GM18502 (cell line): ENCODE measurements at regions not wholly inside any gene's neighbourhood (a gene's known extent, or its start where the extent isn't known, plus 50 kb on each side); places are given as distances from the start of the nearest gene placed in this dataset.

ENCODE experiments used
- ATAC-seq: cut with Tn5 transposase; IDR thresholded peaks from one replicate; pipeline ENCODE4 v1.9.1; 2021; ENCODE audit warnings: mild to moderate bottlenecking; ENCODE audit not compliant: unreplicated experiment, poor library complexity

GRCh38 chr9:31412081-31412480 lies 972.4 kb upstream of the ACO1 start:
- no peak for ATAC-seq

- ATAC-seq: no peak
These were observed 969.3 kb upstream of the ACO1 start for GRCh38 chr9:31415164-31415563.

- ATAC-seq: no peak
These were observed 966.0 kb upstream of the ACO1 start for GRCh38 chr9:31418419-31418818.

- ATAC-seq: peak; percentile 82
These were observed 940.6 kb upstream of the ACO1 start for GRCh38 chr9:31443630-31444457.

- no peak for ATAC-seq
These were observed 939.1 kb upstream of the ACO1 start for GRCh38 chr9:31445357-31445756.

- peak; percentile 74 for ATAC-seq
These were observed 938.5 kb upstream of the ACO1 start for GRCh38 chr9:31445960-31446359.

GRCh38 chr9:31467075-31467474 lies 917.4 kb upstream of the ACO1 start:
- no peak for ATAC-seq

GRCh38 chr9:31470051-31470450 lies 914.4 kb upstream of the ACO1 start:
- no peak for ATAC-seq

GRCh38 chr9:31471010-31471409 lies 913.4 kb upstream of the ACO1 start:
- no peak for ATAC-seq

- ATAC-seq: no peak
These were observed 897.8 kb upstream of the ACO1 start for GRCh38 chr9:31486630-31487029.

GRCh38 chr9:31490551-31491106 lies 893.8 kb upstream of the ACO1 start:
- no peak for ATAC-seq

- no peak for ATAC-seq
These were observed 892.2 kb upstream of the ACO1 start for GRCh38 chr9:31492229-31492628.

- ATAC-seq: peak; percentile 77
These were observed 884.0 kb upstream of the ACO1 start for GRCh38 chr9:31500422-31500821.

- ATAC-seq: peak; percentile 81
These were observed 865.4 kb upstream of the ACO1 start for GRCh38 chr9:31519011-31519410.

GRCh38 chr9:31519424-31519823 lies 865.0 kb upstream of the ACO1 start:
- ATAC-seq: no peak

GRCh38 chr9:31519826-31520225 lies 864.6 kb upstream of the ACO1 start:
- ATAC-seq: no peak

- peak; percentile 82 for ATAC-seq
These were observed 864.0 kb upstream of the ACO1 start for GRCh38 chr9:31520301-31521085.

GRCh38 chr9:31535651-31536050 lies 848.8 kb upstream of the ACO1 start:
- no peak for ATAC-seq

- no peak for ATAC-seq
These were observed 848.0 kb upstream of the ACO1 start for GRCh38 chr9:31536471-31536870.

GRCh38 chr9:31541721-31542281 lies 842.6 kb upstream of the ACO1 start:
- ATAC-seq: no peak
